IMR-90 (cell line): ENCODE measurements at regions not wholly inside any gene's neighbourhood (a gene's known extent, or its start where the extent isn't known, plus 50 kb on each side); places are given as distances from the start of the nearest gene placed in this dataset.

Experiments
- ATAC-seq: fragments of 200-7000 bp; cut with Tn5 transposase; 2 replicates; pipeline ENCODE4 v1.9.1; 2020; ENCODE audit warnings: low read depth, mild to moderate bottlenecking, moderate library complexity
- BruUV-seq: library from RNA; stranded (reverse); fragments of 400-500 nt; replicated peaks from 2 replicates; lab custom pipeline; 2021; lab: Mats Ljungman, UMichigan
- CTCF ChIA-PET: fragments of 300-600 bp; formaldehyde crosslinking; extraction: SDS; loops from one replicate; lab custom pipeline; 2021; ENCODE audit warnings: antibody characterized with exemption; lab: Yijun Ruan, JAX
- POLR2A ChIA-PET: fragments of 300-600 bp; sonication (Branson Sonifier 250); formaldehyde crosslinking; loops from one replicate; lab custom pipeline; 2022; ENCODE audit warnings: antibody characterized with exemption; ENCODE audit not compliant: unreplicated experiment; lab: Charles Lee
- DNase-seq: peaks from one replicate; pipeline ENCODE4 v3.0.0; 2013
- H2AFZ ChIP-seq: replicated peaks from 2 replicates; pipeline ENCODE3; 2013; ENCODE audit warnings: low read length, mild to moderate bottlenecking; ENCODE audit not compliant: poor library complexity
- H2AK5ac ChIP-seq: 2 replicates; pipeline ENCODE4 v1.6.1; 2013; ENCODE audit warnings: low read depth, low read length, inconsistent platforms
- H2AK9ac ChIP-seq: replicated peaks from 2 replicates; pipeline ENCODE3; 2013; ENCODE audit warnings: mild to moderate bottlenecking, low read depth, low read length, moderate library complexity; ENCODE audit not compliant: poor library complexity
- H2BK120ac ChIP-seq: 2 replicates; pipeline ENCODE4 v1.6.1; 2013; ENCODE audit warnings: low read depth, low read length, inconsistent platforms
- H2BK15ac ChIP-seq: 3 replicates; pipeline ENCODE4 v1.6.1; 2013; ENCODE audit warnings: low read depth, low read length, inconsistent platforms
- H2BK20ac ChIP-seq: 2 replicates; pipeline ENCODE4 v1.6.1; 2013; ENCODE audit warnings: low read depth, mild to moderate bottlenecking, inconsistent platforms, low read length, moderate library complexity
- H2BK5ac ChIP-seq: 2 replicates; pipeline ENCODE4 v1.6.1; 2013; ENCODE audit warnings: mild to moderate bottlenecking, low read depth, low read length, inconsistent platforms; ENCODE audit not compliant: poor library complexity, severe bottlenecking
- H3K14ac ChIP-seq: replicated peaks from 2 replicates; pipeline ENCODE4 v1.6.1; 2013; ENCODE audit warnings: low read depth, low read length, inconsistent platforms
- H3K18ac ChIP-seq: 2 replicates; pipeline ENCODE4 v1.6.1; 2013; ENCODE audit warnings: low read depth, low read length, control low read depth
- H3K23ac ChIP-seq: 2 replicates; pipeline ENCODE4 v1.6.1; 2013; ENCODE audit warnings: low read depth, low read length, inconsistent platforms
- H3K27ac ChIP-seq: 2 replicates; pipeline ENCODE4 v1.5.1; 2013; ENCODE audit warnings: mild to moderate bottlenecking, control low read depth, low read length; ENCODE audit not compliant: insufficient read depth
- H3K27me3 ChIP-seq: 2 replicates; pipeline ENCODE4 v1.6.1; 2013; ENCODE audit warnings: low read length; ENCODE audit not compliant: control insufficient read depth, insufficient read depth
- H3K36me3 ChIP-seq: 2 replicates; pipeline ENCODE4 v1.6.1; 2013; ENCODE audit warnings: low read length, mixed read lengths; ENCODE audit not compliant: control insufficient read depth, insufficient read depth
- H3K4ac ChIP-seq: 2 replicates; pipeline ENCODE4 v1.6.1; 2013; ENCODE audit warnings: low read depth, low read length, inconsistent platforms
- H3K4me1 ChIP-seq: 2 replicates; pipeline ENCODE4 v1.6.1; 2013; ENCODE audit warnings: low read length, mixed read lengths; ENCODE audit not compliant: control insufficient read depth, insufficient read depth
- H3K4me2 ChIP-seq: 2 replicates; pipeline ENCODE4 v1.6.1; 2013; ENCODE audit warnings: low read depth, mild to moderate bottlenecking, control low read depth, low read length, moderate library complexity
- H3K4me3 ChIP-seq: 2 replicates; pipeline ENCODE4 v1.5.1; 2013; ENCODE audit warnings: low read depth, mild to moderate bottlenecking, control low read depth, low read length, moderate library complexity; ENCODE audit not compliant: insufficient read depth
- H3K56ac ChIP-seq: 2 replicates; pipeline ENCODE4 v1.6.1; 2013; ENCODE audit warnings: low read length, inconsistent platforms; ENCODE audit not compliant: insufficient read depth; ENCODE audit errors: extremely low read depth
- H3K79me1 ChIP-seq, 2 experiments: 2 replicates each; pipeline ENCODE4 v1.6.1; 2013; ENCODE audit warnings: low read length in 2 of 2, inconsistent platforms in 1 of 2, low read depth in 1 of 2
- H3K9ac ChIP-seq: 2 replicates; pipeline ENCODE4 v1.6.1; 2013; ENCODE audit warnings: low read depth, low read length, control low read depth
- H3K9me1 ChIP-seq: 2 replicates; pipeline ENCODE4 v1.6.1; 2013; ENCODE audit warnings: low read length, inconsistent platforms; ENCODE audit not compliant: insufficient read depth
- H3K9me3 ChIP-seq: 2 replicates; pipeline ENCODE4 v1.6.1; 2013; ENCODE audit warnings: low read length; ENCODE audit not compliant: control insufficient read depth, insufficient read depth
- H4K20me1 ChIP-seq: 2 replicates; pipeline ENCODE4 v1.6.1; 2013; ENCODE audit warnings: low read length, inconsistent platforms; ENCODE audit not compliant: insufficient read depth
- H4K5ac ChIP-seq: 2 replicates; pipeline ENCODE4 v1.6.1; 2013; ENCODE audit warnings: mild to moderate bottlenecking, low read depth, low read length, control low read depth
- H4K8ac ChIP-seq, 2 experiments: 2 replicates each; pipeline ENCODE4 v1.6.1; 2013; ENCODE audit warnings: low read depth in 2 of 2, low read length in 2 of 2, control low read depth in 1 of 2, inconsistent platforms in 1 of 2
- H4K91ac ChIP-seq: 2 replicates; pipeline ENCODE4 v1.6.1; 2013; ENCODE audit warnings: low read depth, low read length, inconsistent platforms; ENCODE audit not compliant: insufficient read depth
- CEBPB ChIP-seq: IDR thresholded peaks from 2 replicates; pipeline ENCODE4 v1.6.1; 2012; ENCODE audit warnings: low read depth, low read length, improper control_type of control experiment
- MAZ ChIP-seq: IDR thresholded peaks from 2 replicates; pipeline ENCODE4 v1.6.1; 2012; ENCODE audit warnings: low read depth, mild to moderate bottlenecking, low read length, improper control_type of control experiment, moderate library complexity, borderline replicate concordance
- WGBS, 2 experiments: methylation state at CpG; one replicate each; pipeline versions ENCODE4 v1.1.5 to v1.1.7; 2013; ENCODE audit warnings: missing lambda C conversion rate in 2 of 2; ENCODE audit not compliant: insufficient read length in 1 of 2; ENCODE audit errors: extremely low coverage in 2 of 2; 5-methylcytosine and 5-hydroxymethylcytosine counted together
- dilution Hi-C: fragments of 300-500 bp; cut with HindIII; formaldehyde crosslinking; loops from one replicate; pipeline ENCODE4 v1.14.3; 2018; ENCODE audit warnings: low sequenced_read_pairs; ENCODE audit not compliant: unreplicated experiment
- in situ Hi-C: fragments of 300-500 bp; cut with MboI; formaldehyde crosslinking; loops from 3 replicates; pipeline ENCODE4 v1.14.3; 2019; ENCODE audit warnings: low sequenced_read_pairs, inconsistent platforms, mixed read lengths
- intact Hi-C: fragments of 100-400 bp; cut with micrococcal nuclease; formaldehyde crosslinking; loops from 2 replicates; pipeline ENCODE4 v1.10.0; 2022

GRCh38 chr14:96649327-96649601 lies 147.1 kb downstream of the PAPOLA start:
- ChIA-PET CTCF (no interaction called here), POLR2A (no interaction called here)
- Histone ChIP-seq H3K79me1 (no peaks in the 10 kb centered on the region), H4K8ac (no peak overlapping the region), H3K4me2 (no peak overlapping the region), H2BK20ac (no peak overlapping the region), H3K18ac (no peak overlapping the region), H3K9me1 (no peaks in the 10 kb centered on the region), H3K9ac (no peak overlapping the region), H2AK5ac (no peak overlapping the region), H3K23ac (no peak overlapping the region), H3K4me1 (no peaks in the 10 kb centered on the region), H2BK15ac (no peak overlapping the region), H3K14ac (no peak overlapping the region), H2BK5ac (no peak overlapping the region), H3K9me3 (no peaks in the 10 kb centered on the region), H3K36me3 (no peaks in the 10 kb centered on the region), H3K27me3 (no peaks in the 10 kb centered on the region), H3K4me3 (no peak overlapping the region), H4K20me1 (no peaks in the 10 kb centered on the region), H2AFZ (no peak overlapping the region), H3K56ac (no peak overlapping the region), H4K5ac (no peak overlapping the region), H2AK9ac (no peak overlapping the region), H4K91ac (no peak overlapping the region), H2BK120ac (no peak overlapping the region), H3K4ac (no peak overlapping the region), H3K27ac (no peak overlapping the region)
- TF ChIP-seq MAZ (no peak), CEBPB (no peak)
- DNase-seq: no peak
- ATAC-seq: no peak
- in situ Hi-C loops: no loop called here
- 73% methylated on average over 1 of the region's 2 CpGs; no CpG with 5 or more reads in 1 of the 2 experiments for WGBS, 2 experiments
- dilution Hi-C loops: no loop called here
- intact Hi-C loops: no loop called here
- no TSS peak for BruUV-seq
